Upper lobe of left lung (tissue), 6 donors: ENCODE measurements at regions not wholly inside any gene's neighbourhood (a gene's known extent, or its start where the extent isn't known, plus 50 kb on each side); places are given as distances from the start of the nearest gene placed in this dataset.

Experiments used
- ATAC-seq, 2 donors: fragments of 200-7000 bp; cut with Tn5 transposase; one replicate each; pipeline ENCODE4 v1.9.1; 2022; ENCODE audit warnings: mild to moderate bottlenecking in 2 of 2, moderate library complexity in 2 of 2; ENCODE audit not compliant: low FRiP score in 2 of 2
- DNase-seq, 2 donors: peaks; one replicate each; pipeline ENCODE4 v3.0.0-alpha.2; 2019 to 2020
- H3K27ac ChIP-seq, 4 donors: fragments of 200-600 bp; sonication (generic); one replicate each; pipeline ENCODE4 v1.5.1; 2016 to 2019
- H3K27me3 ChIP-seq, 4 donors: fragments of 200-600 bp; sonication (generic); one replicate each; pipeline ENCODE4 v1.5.1; 2017 to 2019
- H3K36me3 ChIP-seq, 4 donors: fragments of 200-600 bp; sonication (generic); one replicate each; pipeline ENCODE4 v1.5.1; 2016 to 2019
- H3K4me1 ChIP-seq, 4 donors: fragments of 200-600 bp; sonication (generic); one replicate each; pipeline ENCODE4 v1.5.1; 2018 to 2019
- H3K4me3 ChIP-seq, 4 donors: fragments of 200-600 bp; sonication (generic); one replicate each; pipeline ENCODE4 v1.5.1; 2017 to 2019; ENCODE audit warnings: mild to moderate bottlenecking in 2 of 4, moderate library complexity in 1 of 4
- H3K9me3 ChIP-seq, 4 donors: fragments of 200-600 bp; sonication (generic); one replicate each; pipeline ENCODE4 v1.5.1; 2018 to 2019
- CTCF ChIP-seq, 6 experiments: fragments of 450-650 bp in 4 of 6; fragments of 200-600 bp in 2 of 6; sonication (generic) in 2 of 6; IDR thresholded peaks; one replicate each; pipeline ENCODE4 v1.5.1; 2016 to 2019; ENCODE audit warnings: antibody characterized with exemption in 6 of 6
- EP300 ChIP-seq, 4 donors: sonication (generic); formaldehyde crosslinking; IDR thresholded peaks; one replicate each; pipeline ENCODE4 v1.5.1; 2017; ENCODE audit warnings: antibody characterized with exemption in 4 of 4, control low read depth in 2 of 4
- POLR2A ChIP-seq, 4 donors: fragments of 450-650 bp; IDR thresholded peaks; one replicate each; pipeline ENCODE4 v1.5.1; 2016 to 2017; ENCODE audit warnings: antibody characterized with exemption in 4 of 4, mild to moderate bottlenecking in 2 of 4
- POLR2AphosphoS5 ChIP-seq, 2 donors: sonication (generic); formaldehyde crosslinking; IDR thresholded peaks; one replicate each; pipeline ENCODE4 v1.5.1; 2017; ENCODE audit warnings: antibody characterized with exemption in 2 of 2
- WGBS, 2 donors: methylation state at CpG; one replicate each; pipeline ENCODE4 v1.1.5; 2017 to 2018; 5-methylcytosine and 5-hydroxymethylcytosine counted together
- donor health status: DM: no; HTN: no; CAD: no; lungs with moderate emphysema.
- donor health status: DM: no; HTN: yes; CAD: no; lungs with severe emphysema.

- no peaks in the 10 kb centered on the region for H3K36me3 ChIP-seq
- WGBS, 2 donors, result 77 to 83% methylated on average over 4 of the region's 4 CpGs
- H3K27ac ChIP-seq, result no peak overlapping the region
- DNase-seq, result no peak
- ATAC-seq, result no peak
- TF ChIP-seq CTCF (IDR thresholded peaks at IDR 0.05) (no peak), POLR2A (IDR thresholded peaks at IDR 0.05) (no peak), EP300 (IDR thresholded peaks at IDR 0.05) (no peak), POLR2AphosphoS5 (IDR thresholded peaks at IDR 0.05) (no peak)
- H3K27me3 ChIP-seq, result no peaks in the 10 kb centered on the region
- H3K9me3 ChIP-seq, result no peaks in the 10 kb centered on the region
- no peak overlapping the region for H3K4me3 ChIP-seq
- H3K4me1 ChIP-seq, result no peaks in the 10 kb centered on the region
Observed at GRCh38 chr5:163832155-163832554, 326.7 kb downstream of the MAT2B start.

- no peak overlapping the region for H3K4me3 ChIP-seq
- H3K27me3 ChIP-seq, result no peaks in the 10 kb centered on the region
- ATAC-seq (no peak), DNase-seq (no peak)
- TF ChIP-seq CTCF (IDR thresholded peaks at IDR 0.05), result no peak
- H3K27ac ChIP-seq, result no peak overlapping the region
- H3K4me1 ChIP-seq, result no peaks in the 10 kb centered on the region
- 40 to 79% methylated on average over 1 of the region's 1 CpG for WGBS, 2 donors
- no peaks in the 10 kb centered on the region for H3K36me3 ChIP-seq
- H3K9me3 ChIP-seq, result no peaks in the 10 kb centered on the region
Observed at GRCh38 chr5:163838738-163839137, 333.3 kb downstream of the MAT2B start.

GRCh38 chr5:163846512-163846911 is 341.1 kb downstream of the MAT2B start:
- DNase-seq (no peak), ATAC-seq (no peak)
- 29 to 33% methylated on average over 1 of the region's 1 CpG for WGBS, 2 donors
- TF ChIP-seq POLR2A (IDR thresholded peaks at IDR 0.05) (no peak), POLR2AphosphoS5 (IDR thresholded peaks at IDR 0.05) (no peak), EP300 (IDR thresholded peaks at IDR 0.05) (no peak), CTCF (IDR thresholded peaks at IDR 0.05) (no peak)
- no peak overlapping the region for H3K27ac ChIP-seq
- no peak overlapping the region for H3K4me3 ChIP-seq
- no peaks in the 10 kb centered on the region for H3K4me1 ChIP-seq
- no peaks in the 10 kb centered on the region for H3K36me3 ChIP-seq
- no peaks in the 10 kb centered on the region for H3K27me3 ChIP-seq
- H3K9me3 ChIP-seq, result peaks cover 0 to 11% (median 4%) of the 10 kb centered on the region in 4 donors

- Histone ChIP-seq H3K4me1 (no peaks in the 10 kb centered on the region), H3K9me3 (peaks cover 0 to 12% (median 5%) of the 10 kb centered on the region in 4 donors), H3K27ac (no peak overlapping the region), H3K36me3 (no peaks in the 10 kb centered on the region), H3K27me3 (no peaks in the 10 kb centered on the region), H3K4me3 (no peak overlapping the region)
- DNase-seq (no peak), ATAC-seq (no peak)
- 86 to 94% methylated on average over 1 of the region's 1 CpG for WGBS, 2 donors
- TF ChIP-seq POLR2AphosphoS5 (IDR thresholded peaks at IDR 0.05), result no peak
- no peak for TF ChIP-seq EP300 (IDR thresholded peaks at IDR 0.05)
- TF ChIP-seq POLR2A (IDR thresholded peaks at IDR 0.05), result no peak
- no peak for TF ChIP-seq CTCF (IDR thresholded peaks at IDR 0.05)
Observed at GRCh38 chr5:163855754-163856153, 350.3 kb downstream of the MAT2B start.

GRCh38 chr5:163861670-163862069 is 356.3 kb downstream of the MAT2B start:
- Histone ChIP-seq H3K27ac (no peak overlapping the region), H3K4me1 (no peaks in the 10 kb centered on the region), H3K4me3 (no peak overlapping the region), H3K27me3 (no peaks in the 10 kb centered on the region), H3K36me3 (no peaks in the 10 kb centered on the region), H3K9me3 (peaks cover 0 to under 1% (median 0%) of the 10 kb centered on the region in 4 donors)
- TF ChIP-seq EP300 (IDR thresholded peaks at IDR 0.05) (no peak), CTCF (IDR thresholded peaks at IDR 0.05) (no peak)
- no peak for DNase-seq
- ATAC-seq, result no peak
- 65 to 75% methylated on average over 3 of the region's 3 CpGs for WGBS, 2 donors
